Putamen (tissue), 1 donor: ENCODE measurements at regions not wholly inside any gene's neighbourhood (a gene's known extent, or its start where the extent isn't known, plus 50 kb on each side); places are given as distances from the start of the nearest gene placed in this dataset.
"Not testable (repeated sequence)": the region's sequence is repeated elsewhere in the genome, so short reads cannot be mapped to it uniquely, and the experiment has no call there.

ENCODE experiments used
- DNase-seq: peaks from one replicate; pipeline ENCODE4 v3.0.0-alpha.2; 2016; ENCODE audit warnings: low spot score

GRCh38 chr5:40277161-40277906, 402.4 kb upstream of the PTGER4 start:
- DNase-seq: no peak

GRCh38 chr5:40276426-40277102, 403.2 kb upstream of the PTGER4 start:
- no peak for DNase-seq

GRCh38 chr5:40274568-40274967, 405.1 kb upstream of the PTGER4 start:
- no peak for DNase-seq

GRCh38 chr5:40273936-40274335, 405.8 kb upstream of the PTGER4 start:
- no peak for DNase-seq

- no peak for DNase-seq
Observed at GRCh38 chr5:40271476-40271875, 408.2 kb upstream of the PTGER4 start.

GRCh38 chr5:40270274-40270845, 409.4 kb upstream of the PTGER4 start:
- DNase-seq: no peak

- DNase-seq: no peak
Observed at GRCh38 chr5:40268088-40268487, 411.6 kb upstream of the PTGER4 start.

- no peak for DNase-seq
Observed at GRCh38 chr5:40266952-40267351, 412.8 kb upstream of the PTGER4 start.

- no peak for DNase-seq
Observed at GRCh38 chr5:40261984-40262383, 417.7 kb upstream of the PTGER4 start.

- DNase-seq: no peak
Observed at GRCh38 chr5:40260361-40260760, 419.4 kb upstream of the PTGER4 start.

GRCh38 chr5:40258222-40258621, 421.5 kb upstream of the PTGER4 start:
- peak; percentile 4 for DNase-seq

GRCh38 chr5:40240671-40241070, 439.0 kb upstream of the PTGER4 start:
- DNase-seq: no peak

GRCh38 chr5:40240111-40240510, 439.6 kb upstream of the PTGER4 start:
- no peak for DNase-seq

GRCh38 chr5:40238066-40238745, 441.5 kb upstream of the PTGER4 start:
- DNase-seq: no peak

GRCh38 chr5:40235471-40236400, 444.0 kb upstream of the PTGER4 start:
- DNase-seq: no peak

- no peak for DNase-seq
Observed at GRCh38 chr5:40233268-40233667, 446.4 kb upstream of the PTGER4 start.

- no peak for DNase-seq
Observed at GRCh38 chr5:40227931-40228330, 451.8 kb upstream of the PTGER4 start.

GRCh38 chr5:40227366-40227765, 452.3 kb upstream of the PTGER4 start:
- DNase-seq: no peak

- no peak for DNase-seq
Observed at GRCh38 chr5:40226906-40227305, 452.8 kb upstream of the PTGER4 start.

- not testable (repeated sequence) for DNase-seq
Observed at GRCh38 chr5:40225147-40225546, 454.6 kb upstream of the PTGER4 start.

GRCh38 chr5:40224421-40224820, 455.3 kb upstream of the PTGER4 start:
- no peak for DNase-seq
